PC-3 (cell line): ENCODE measurements at regions not wholly inside any gene's neighbourhood (a gene's known extent, or its start where the extent isn't known, plus 50 kb on each side); places are given as distances from the start of the nearest gene placed in this dataset.

Experiments used
- ATAC-seq: fragments of 200-7000 bp; cut with Tn5 transposase; 2 replicates; pipeline ENCODE4 v1.9.1; 2020; ENCODE audit warnings: mild to moderate bottlenecking, moderate library complexity
- BruUV-seq: library from RNA; stranded (reverse); fragments of 400-500 nt; replicated peaks from 2 replicates; lab custom pipeline; 2021; lab: Mats Ljungman, UMichigan
- CTCF ChIA-PET: fragments of 300-600 bp; sonication (Branson Sonifier 250); formaldehyde crosslinking; loops from one replicate; lab custom pipeline; 2022; ENCODE audit warnings: antibody characterized with exemption; lab: Charles Lee
- POLR2A ChIA-PET: fragments of 300-600 bp; sonication (Branson Sonifier 250); formaldehyde crosslinking; loops from one replicate; lab custom pipeline; 2022; ENCODE audit warnings: antibody characterized with exemption; ENCODE audit not compliant: unreplicated experiment; lab: Charles Lee
- DNase-seq: peaks from one replicate; pipeline ENCODE4 v3.0.0-alpha.2; 2015
- H2AFZ ChIP-seq: fragments of 300-600 bp; sonication (generic); 2 replicates; pipeline ENCODE4 v1.6.0; 2016; ENCODE audit warnings: antibody characterized with exemption, low read length
- H3F3A ChIP-seq: fragments of 300-600 bp; sonication (generic); one replicate; pipeline ENCODE4 v1.6.0; 2017; ENCODE audit warnings: antibody characterized with exemption, low read length, control low read depth, mild to moderate bottlenecking; ENCODE audit not compliant: unreplicated experiment
- H3K27ac ChIP-seq: fragments of 300-600 bp; sonication (generic); 2 replicates; pipeline ENCODE4 v1.5.1; 2016; ENCODE audit warnings: mild to moderate bottlenecking, low read length
- H3K27me3 ChIP-seq: fragments of 300-600 bp; sonication (generic); 2 replicates; pipeline ENCODE4 v1.6.1; 2016; ENCODE audit warnings: low read length, mixed read lengths
- H3K36me3 ChIP-seq: fragments of 300-600 bp; sonication (generic); 2 replicates; pipeline ENCODE4 v1.6.1; 2016; ENCODE audit warnings: low read depth, mixed run types, low read length, mixed read lengths
- H3K4me1 ChIP-seq: fragments of 300-600 bp; sonication (generic); 2 replicates; pipeline ENCODE4 v1.5.1; 2016; ENCODE audit warnings: low read length; ENCODE audit not compliant: insufficient read depth
- H3K4me2 ChIP-seq: fragments of 300-600 bp; sonication (generic); 2 replicates; pipeline ENCODE4 v1.6.0; 2016; ENCODE audit warnings: low read length
- H3K4me3 ChIP-seq: fragments of 300-600 bp; sonication (generic); 2 replicates; pipeline ENCODE4 v1.5.1; 2016; ENCODE audit warnings: mild to moderate bottlenecking, low read length, mixed read lengths
- H3K79me2 ChIP-seq: fragments of 300-600 bp; sonication (generic); 2 replicates; pipeline ENCODE4 v1.6.1; 2017; ENCODE audit warnings: low read length, mixed read lengths
- H3K9ac ChIP-seq: fragments of 300-600 bp; sonication (generic); 2 replicates; pipeline ENCODE4 v1.6.0; 2016; ENCODE audit warnings: mild to moderate bottlenecking, low read length
- H3K9me2 ChIP-seq: fragments of 300-600 bp; sonication (generic); replicated peaks from 2 replicates; pipeline ENCODE4 v1.6.1; 2016; ENCODE audit warnings: mixed run types, low read length, mixed read lengths
- H3K9me3 ChIP-seq: fragments of 300-600 bp; sonication (generic); 2 replicates; pipeline ENCODE4 v1.6.1; 2016; ENCODE audit warnings: low read length, mixed read lengths
- H4K20me1 ChIP-seq: fragments of 300-600 bp; sonication (generic); 2 replicates; pipeline ENCODE4 v1.6.1; 2016; ENCODE audit warnings: low read length, mixed read lengths
- EZH2 ChIP-seq: fragments of 300-600 bp; sonication (generic); IDR thresholded peaks from one replicate; pipeline ENCODE4 v1.6.1; 2017; ENCODE audit warnings: antibody characterized with exemption, mild to moderate bottlenecking, low read length; ENCODE audit not compliant: unreplicated experiment
- EZH2phosphoT487 ChIP-seq: fragments of 300-600 bp; sonication (generic); IDR thresholded peaks from 2 replicates; pipeline ENCODE4 v1.6.1; 2018; ENCODE audit warnings: mild to moderate bottlenecking, antibody characterized with exemption, low read length, borderline replicate concordance
- intact Hi-C: fragments of 100-400 bp; cut with micrococcal nuclease; formaldehyde crosslinking; loops from 2 replicates; pipeline ENCODE4 v1.9.0; 2023
- TF ChIP-seq, protein P1 (sequence below): fragments of 300-600 bp; sonication (generic); conservative IDR thresholded peaks from 2 replicates; pipeline ENCODE4 v1.5.1; 2017; ENCODE audit warnings: antibody characterized with exemption, low read depth, mild to moderate bottlenecking, low read length

GRCh38 chr15:97237160-97237559 is 723.3 kb upstream of the ARRDC4 start:
- Histone ChIP-seq H4K20me1 (no peaks in the 10 kb centered on the region), H3K36me3 (no peaks in the 10 kb centered on the region), H3K79me2 (no peaks in the 10 kb centered on the region), H3K4me2 (no peak overlapping the region), H3K9me2 (no peaks in the 10 kb centered on the region), H3K27ac (no peak overlapping the region), H3K4me1 (no peaks in the 10 kb centered on the region), H3K9me3 (no peaks in the 10 kb centered on the region), H2AFZ (no peak overlapping the region), H3K9ac (no peak overlapping the region), H3K4me3 (no peak overlapping the region), H3F3A (no peaks in the 10 kb centered on the region), H3K27me3 (peaks cover 59% of the 10 kb centered on the region)
- CTCF ChIA-PET: no interaction called here
- ATAC-seq (no peak), DNase-seq (no peak)
- POLR2A ChIA-PET: no interaction called here
- intact Hi-C loops: loop anchor here (5.0 to 10.0 kb wide), 3 partner anchors 882 to 1980 kb away; no protein-coding TSS in a partner anchor
- no peak for TF ChIP-seq EZH2
- TF ChIP-seq, protein P1, sequence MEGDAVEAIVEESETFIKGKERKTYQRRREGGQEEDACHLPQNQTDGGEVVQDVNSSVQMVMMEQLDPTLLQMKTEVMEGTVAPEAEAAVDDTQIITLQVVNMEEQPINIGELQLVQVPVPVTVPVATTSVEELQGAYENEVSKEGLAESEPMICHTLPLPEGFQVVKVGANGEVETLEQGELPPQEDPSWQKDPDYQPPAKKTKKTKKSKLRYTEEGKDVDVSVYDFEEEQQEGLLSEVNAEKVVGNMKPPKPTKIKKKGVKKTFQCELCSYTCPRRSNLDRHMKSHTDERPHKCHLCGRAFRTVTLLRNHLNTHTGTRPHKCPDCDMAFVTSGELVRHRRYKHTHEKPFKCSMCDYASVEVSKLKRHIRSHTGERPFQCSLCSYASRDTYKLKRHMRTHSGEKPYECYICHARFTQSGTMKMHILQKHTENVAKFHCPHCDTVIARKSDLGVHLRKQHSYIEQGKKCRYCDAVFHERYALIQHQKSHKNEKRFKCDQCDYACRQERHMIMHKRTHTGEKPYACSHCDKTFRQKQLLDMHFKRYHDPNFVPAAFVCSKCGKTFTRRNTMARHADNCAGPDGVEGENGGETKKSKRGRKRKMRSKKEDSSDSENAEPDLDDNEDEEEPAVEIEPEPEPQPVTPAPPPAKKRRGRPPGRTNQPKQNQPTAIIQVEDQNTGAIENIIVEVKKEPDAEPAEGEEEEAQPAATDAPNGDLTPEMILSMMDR: no peak
- no TSS peak for BruUV-seq

GRCh38 chr15:97248376-97248775 is 712.1 kb upstream of the ARRDC4 start:
- Histone ChIP-seq H3K4me1 (no peaks in the 10 kb centered on the region), H4K20me1 (no peaks in the 10 kb centered on the region), H3K9me3 (no peaks in the 10 kb centered on the region), H3K27me3 (peaks cover 32% of the 10 kb centered on the region), H3K79me2 (no peaks in the 10 kb centered on the region), H3F3A (no peaks in the 10 kb centered on the region), H3K4me3 (no peak overlapping the region), H3K36me3 (no peaks in the 10 kb centered on the region), H3K27ac (no peak overlapping the region), H3K9me2 (no peaks in the 10 kb centered on the region), H3K4me2 (no peak overlapping the region), H3K9ac (no peak overlapping the region), H2AFZ (no peak overlapping the region)
- no peak for ATAC-seq
- DNase-seq: no peak
- intact Hi-C loops: loop anchor here (5.0 kb wide), 1 partner anchor 1691 kb away; no protein-coding TSS in a partner anchor
- TF ChIP-seq, protein P1: no peak
- no peak for TF ChIP-seq EZH2phosphoT487
- no peak for TF ChIP-seq EZH2
- ChIA-PET CTCF (no interaction called here), POLR2A (no interaction called here)
- no TSS peak for BruUV-seq

GRCh38 chr15:97259943-97260342 is 700.6 kb upstream of the ARRDC4 start:
- H3K36me3 ChIP-seq: no peaks in the 10 kb centered on the region
- H3K4me1 ChIP-seq: no peaks in the 10 kb centered on the region
- no TSS peak for BruUV-seq
- no peak for TF ChIP-seq EZH2
- no peak for TF ChIP-seq EZH2phosphoT487
- TF ChIP-seq, protein P1: no peak
- no peaks in the 10 kb centered on the region for H3K79me2 ChIP-seq
- H3K27ac ChIP-seq: no peak overlapping the region
- CTCF ChIA-PET: no interaction called here
- H4K20me1 ChIP-seq: no peaks in the 10 kb centered on the region
- intact Hi-C loops: no loop called here
- peaks cover 3% of the 10 kb centered on the region; the same call in 1 of the 2 replicates for H3K27me3 ChIP-seq
- no peak overlapping the region for H2AFZ ChIP-seq
- H3K4me3 ChIP-seq: no peak overlapping the region
- DNase-seq (no peak), ATAC-seq (no peak)
- H3K9ac ChIP-seq: no peak overlapping the region
- H3F3A ChIP-seq: no peaks in the 10 kb centered on the region
- POLR2A ChIA-PET: no interaction called here
- H3K9me3 ChIP-seq: no peaks in the 10 kb centered on the region
- H3K9me2 ChIP-seq: no peaks in the 10 kb centered on the region
- no peak overlapping the region for H3K4me2 ChIP-seq
